ENCODE measurements at regions not wholly inside any gene's neighbourhood (a gene's known extent, or its start where the extent isn't known, plus 50 kb on each side); places are given as distances from the start of the nearest gene placed in this dataset.

DNA sequence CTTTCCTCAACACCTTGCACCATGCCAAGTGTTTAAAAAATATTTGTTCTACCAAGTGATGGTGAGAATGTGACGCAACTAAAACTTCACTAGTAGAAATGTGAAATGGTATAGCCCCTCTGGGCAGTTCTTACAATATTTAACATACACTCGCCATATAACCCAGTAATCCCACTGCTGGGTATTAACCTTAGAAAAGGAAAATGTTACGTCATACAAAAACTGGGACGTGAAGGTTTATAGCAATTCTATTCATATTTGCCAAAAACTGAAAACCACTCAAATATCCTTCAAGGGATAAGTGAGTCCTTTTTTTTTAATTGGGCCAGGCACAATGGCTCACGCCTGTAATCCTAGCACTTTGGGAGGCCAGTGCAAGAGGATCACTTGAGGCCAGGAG lies 279.3 kb downstream of the SKIDA1 start:
- H3K9me3 ChIP-seq (ENCODE audit: insufficient read depth in 2 of 2, low read depth in 1 of 2, low read length in 1 of 2), result no peaks in the 10 kb centered on the region
- ChIA-PET POLR2A (ENCODE audit: partially characterized antibody) (no interaction called here), CTCF (ENCODE audit: partially characterized antibody) (interaction anchor here (1.3 kb wide), 1 partner anchor 12 kb away, joined by 3 read pairs; no protein-coding TSS in a partner anchor)
- H3K23me2 ChIP-seq (ENCODE audit: low read depth, low read length), result no peaks in the 10 kb centered on the region; the same call in 1 of the 2 replicates
- no peaks in the 10 kb centered on the region for H3K27me3 ChIP-seq (replicated peaks in 1 of 4; ENCODE audit: control insufficient read depth in 3 of 4, extremely low read depth in 1 of 4, insufficient read depth in 3 of 4, low read length in 3 of 4)
- H3K18ac ChIP-seq (ENCODE audit: extremely low read depth, low read length), result no peak overlapping the region
- H3K27ac ChIP-seq (ENCODE audit: low read depth, low read length), result no peak overlapping the region
- H2BK120ac ChIP-seq (replicated peaks; ENCODE audit: low read depth, low read length), result no peak overlapping the region
- no peak overlapping the region for H3K4me3 ChIP-seq (ENCODE audit: extremely low read depth in 1 of 4, insufficient read depth in 2 of 4, low read depth in 3 of 4, low read length in 4 of 4)
- no peak overlapping the region for H3K23ac ChIP-seq (ENCODE audit: insufficient read length)
- no peak overlapping the region for H2BK20ac ChIP-seq (ENCODE audit: low read length)
- H2AFZ ChIP-seq (ENCODE audit: low read length), result no peak overlapping the region
- H4K20me1 ChIP-seq (replicated peaks in 1 of 2; ENCODE audit: control insufficient read depth in 1 of 2, insufficient read depth in 2 of 2, low read length in 2 of 2), result no peaks in the 10 kb centered on the region
- H4K5ac ChIP-seq (ENCODE audit: insufficient read length, low read depth, low read length), result no peak overlapping the region
- H3K9ac ChIP-seq (replicated peaks in 1 of 4; ENCODE audit: extremely low read depth in 1 of 4, low read depth in 3 of 4, low read length in 3 of 4), result no peak overlapping the region
- no peak for DNase-seq (ENCODE audit: low read depth in 1 of 2, low spot score in 2 of 2)
- no peak overlapping the region for H3K4ac ChIP-seq (replicated peaks; ENCODE audit: insufficient read length, low read depth, low read length)
- H2BK12ac ChIP-seq (ENCODE audit: low read depth, low read length), result no peak overlapping the region
- H4K91ac ChIP-seq (replicated peaks; ENCODE audit: insufficient read length, low read length), result no peak overlapping the region
- H2AK5ac ChIP-seq (ENCODE audit: low read depth, low read length), result no peak overlapping the region
- no peak for TF ChIP-seq JUN (IDR thresholded peaks at IDR 0.05; ENCODE audit: low read depth, low read length)
- no peaks in the 10 kb centered on the region for H3K79me1 ChIP-seq (ENCODE audit: low read depth, low read length)
- no peak for FAIRE-seq
- peaks cover 0 to 2% (median 0%) of the 10 kb centered on the region in 4 experiments; a peak in 1 of 7 replicates for H3K4me1 ChIP-seq (replicated peaks in 1 of 4; ENCODE audit: control insufficient read depth in 3 of 4, insufficient read depth in 4 of 4, low read length in 3 of 4)
- H3K14ac ChIP-seq (ENCODE audit: insufficient read length), result no peak overlapping the region
- H3K56ac ChIP-seq (replicated peaks; ENCODE audit: insufficient read length, low read depth, low read length), result no peak overlapping the region
- H4K8ac ChIP-seq (ENCODE audit: extremely low read depth, insufficient read depth, low read length), result no peak overlapping the region
- 93% methylated on average over 5 of the region's 5 CpGs; no CpG with 5 or more reads in 1 of the 2 experiments for WGBS, 2 experiments (ENCODE audit: extremely low coverage in 1 of 2, insufficient coverage in 1 of 2, insufficient read length in 1 of 2, insufficient replicate concordance in 2 of 2, low coverage in 1 of 2, low lambda C conversion rate in 2 of 2, missing lambda C conversion rate in 1 of 2)
- peaks cover 0 to 2% (median 0%) of the 10 kb centered on the region in 4 experiments; a peak in 2 of 8 replicates for H3K36me3 ChIP-seq (ENCODE audit: control insufficient read depth in 2 of 4, insufficient read depth in 4 of 4, low read length in 3 of 4)
- no peaks in the 10 kb centered on the region for H3K79me2 ChIP-seq (ENCODE audit: control insufficient read depth in 1 of 2, insufficient read depth in 2 of 2, low read length in 2 of 2)
- no peak overlapping the region for H2BK15ac ChIP-seq (ENCODE audit: low read length)
- H3K4me2 ChIP-seq (ENCODE audit: insufficient read depth in 1 of 2, low read depth in 2 of 2, low read length in 2 of 2), result no peak overlapping the region
- H2BK5ac ChIP-seq (ENCODE audit: low read depth, low read length), result no peak overlapping the region
